HFF-Myc (cell line): ENCODE measurements at regions not wholly inside any gene's neighbourhood (a gene's known extent, or its start where the extent isn't known, plus 50 kb on each side); places are given as distances from the start of the nearest gene placed in this dataset.

ENCODE experiments used
- DNase-seq: peaks from one replicate; pipeline ENCODE4 v3.0.0-alpha.2; 2011; ENCODE audit warnings: low read depth; ENCODE audit errors: extremely low read depth
- H3K4me3 ChIP-seq: replicated peaks from 2 replicates; pipeline ENCODE4 v1.5.1; 2011; ENCODE audit warnings: low read depth, mild to moderate bottlenecking, control low read depth, low read length
- CTCF ChIP-seq: IDR thresholded peaks from 2 replicates; pipeline ENCODE4 v1.5.1; 2012; ENCODE audit warnings: mild to moderate bottlenecking, low read depth, low read length, control low read depth; ENCODE audit errors: missing control alignments

GRCh38 chr19:30320916-30321315 lies 51.3 kb upstream of the ZNF536 start:
- H3K4me3 ChIP-seq = no peak overlapping the region
- DNase-seq = no peak
- TF ChIP-seq CTCF = no peak
